ENCODE measurements at regions not wholly inside any gene's neighbourhood (a gene's known extent, or its start where the extent isn't known, plus 50 kb on each side); places are given as distances from the start of the nearest gene placed in this dataset.
A peak's percentile ranks its signal among the peaks of the same experiment; 100 is the strongest.

- no peak overlapping the region for H3K27ac ChIP-seq (ENCODE audit: low read depth, low read length)
- no peaks in the 10 kb centered on the region for H3K27me3 ChIP-seq (ENCODE audit: control insufficient read depth, low read length)
- H3K4me2 ChIP-seq (ENCODE audit: low read length) = no peak overlapping the region
- H3K9me2 ChIP-seq (replicated peaks; ENCODE audit: control insufficient read depth, low read length) = no peaks in the 10 kb centered on the region
- H3K4me3 ChIP-seq (ENCODE audit: low read length) = no peak overlapping the region
- no peaks in the 10 kb centered on the region for H3F3A ChIP-seq (ENCODE audit: control insufficient read depth, insufficient read depth)
- no peaks in the 10 kb centered on the region for H3K4me1 ChIP-seq (ENCODE audit: control insufficient read depth, low read length)
- TF ChIP-seq EZH2phosphoT487 (IDR thresholded peaks at IDR 0.05; ENCODE audit: borderline replicate concordance, low read length) (no peak), CTCF (IDR thresholded peaks at IDR 0.05; ENCODE audit: low read depth, low read length, poor library complexity, severe bottlenecking) (no peak)
- H4K20me1 ChIP-seq (ENCODE audit: control insufficient read depth, insufficient read depth, low read depth, low read length) = no peaks in the 10 kb centered on the region
- H3K79me2 ChIP-seq (ENCODE audit: control insufficient read depth, low read length) = no peaks in the 10 kb centered on the region
- H3K9me3 ChIP-seq (ENCODE audit: control insufficient read depth, insufficient read depth, low read length) = no peaks in the 10 kb centered on the region
- no peaks in the 10 kb centered on the region for H3K36me3 ChIP-seq (ENCODE audit: control insufficient read depth, low read length)
Observed at GRCh38 chr4:138310498-138310897, 68.3 kb upstream of the SLC7A11 start.

GRCh38 chr4:138308356-138308755 lies 66.2 kb upstream of the SLC7A11 start:
- H3K4me3 ChIP-seq (ENCODE audit: low read length) = no peak overlapping the region
- H3K4me1 ChIP-seq (ENCODE audit: control insufficient read depth, low read length) = no peaks in the 10 kb centered on the region
- H3K27ac ChIP-seq (ENCODE audit: low read depth, low read length) = no peak overlapping the region
- no peaks in the 10 kb centered on the region for H3K9me3 ChIP-seq (ENCODE audit: control insufficient read depth, insufficient read depth, low read length)
- no peaks in the 10 kb centered on the region for H3K36me3 ChIP-seq (ENCODE audit: control insufficient read depth, low read length)
- H3F3A ChIP-seq (ENCODE audit: control insufficient read depth, insufficient read depth) = no peaks in the 10 kb centered on the region
- TF ChIP-seq EZH2phosphoT487 (IDR thresholded peaks at IDR 0.05; ENCODE audit: borderline replicate concordance, low read length) (no peak), CTCF (IDR thresholded peaks at IDR 0.05; ENCODE audit: low read depth, low read length, poor library complexity, severe bottlenecking) (no peak)
- H3K79me2 ChIP-seq (ENCODE audit: control insufficient read depth, low read length) = no peaks in the 10 kb centered on the region
- H3K4me2 ChIP-seq (ENCODE audit: low read length) = no peak overlapping the region
- no peaks in the 10 kb centered on the region for H3K9me2 ChIP-seq (replicated peaks; ENCODE audit: control insufficient read depth, low read length)
- no peaks in the 10 kb centered on the region for H3K27me3 ChIP-seq (ENCODE audit: control insufficient read depth, low read length)
- no peaks in the 10 kb centered on the region for H4K20me1 ChIP-seq (ENCODE audit: control insufficient read depth, insufficient read depth, low read depth, low read length)

GRCh38 chr4:138307319-138307718 lies 65.2 kb upstream of the SLC7A11 start:
- Histone ChIP-seq H3K27ac (ENCODE audit: low read depth, low read length) (no peak overlapping the region), H3K36me3 (ENCODE audit: control insufficient read depth, low read length) (no peaks in the 10 kb centered on the region), H3K9me3 (ENCODE audit: control insufficient read depth, insufficient read depth, low read length) (no peaks in the 10 kb centered on the region), H3K4me3 (ENCODE audit: low read length) (no peak overlapping the region), H4K20me1 (ENCODE audit: control insufficient read depth, insufficient read depth, low read depth, low read length) (no peaks in the 10 kb centered on the region), H3K9me2 (replicated peaks; ENCODE audit: control insufficient read depth, low read length) (no peaks in the 10 kb centered on the region), H3K4me2 (ENCODE audit: low read length) (0 out of 2 replicates have a peak overlapping the region, but pooled peaks have one; percentile 12), H3K4me1 (ENCODE audit: control insufficient read depth, low read length) (no peaks in the 10 kb centered on the region), H3K79me2 (ENCODE audit: control insufficient read depth, low read length) (no peaks in the 10 kb centered on the region), H3K27me3 (ENCODE audit: control insufficient read depth, low read length) (no peaks in the 10 kb centered on the region), H3F3A (ENCODE audit: control insufficient read depth, insufficient read depth) (no peaks in the 10 kb centered on the region)
- TF ChIP-seq EZH2phosphoT487 (IDR thresholded peaks at IDR 0.05; ENCODE audit: borderline replicate concordance, low read length) (no peak), CTCF (IDR thresholded peaks at IDR 0.05; ENCODE audit: low read depth, low read length, poor library complexity, severe bottlenecking) (no peak)

- TF ChIP-seq CTCF (IDR thresholded peaks at IDR 0.05; ENCODE audit: low read depth, low read length, poor library complexity, severe bottlenecking) (no peak), EZH2phosphoT487 (IDR thresholded peaks at IDR 0.05; ENCODE audit: borderline replicate concordance, low read length) (no peak)
- no peaks in the 10 kb centered on the region for H3K9me3 ChIP-seq (ENCODE audit: control insufficient read depth, insufficient read depth, low read length)
- no peak overlapping the region for H3K27ac ChIP-seq (ENCODE audit: low read depth, low read length)
- H3K36me3 ChIP-seq (ENCODE audit: control insufficient read depth, low read length) = no peaks in the 10 kb centered on the region
- no peaks in the 10 kb centered on the region for H4K20me1 ChIP-seq (ENCODE audit: control insufficient read depth, insufficient read depth, low read depth, low read length)
- no peaks in the 10 kb centered on the region for H3F3A ChIP-seq (ENCODE audit: control insufficient read depth, insufficient read depth)
- H3K4me1 ChIP-seq (ENCODE audit: control insufficient read depth, low read length) = no peaks in the 10 kb centered on the region
- no peaks in the 10 kb centered on the region for H3K79me2 ChIP-seq (ENCODE audit: control insufficient read depth, low read length)
- no peaks in the 10 kb centered on the region for H3K9me2 ChIP-seq (replicated peaks; ENCODE audit: control insufficient read depth, low read length)
- H3K4me2 ChIP-seq (ENCODE audit: low read length) = no peak overlapping the region
- H3K4me3 ChIP-seq (ENCODE audit: low read length) = no peak overlapping the region
- H3K27me3 ChIP-seq (ENCODE audit: control insufficient read depth, low read length) = no peaks in the 10 kb centered on the region
Observed at GRCh38 chr4:138305050-138305449, 62.9 kb upstream of the SLC7A11 start.

Data from DOHH2 (cell line).